ENCODE measurements at regions not wholly inside any gene's neighbourhood (a gene's known extent, or its start where the extent isn't known, plus 50 kb on each side); places are given as distances from the start of the nearest gene placed in this dataset.

GRCh38 chr1:101652484-101652883 lies 344.2 kb downstream of the OLFM3 start:
- DNase-seq = no peak
- peaks cover 38% of the 10 kb centered on the region for H3K9me3 ChIP-seq (replicated peaks)
- intact Hi-C loops (cut with micrococcal nuclease) = no loop called here
- no peaks in the 10 kb centered on the region for H3K4me1 ChIP-seq
- H3K36me3 ChIP-seq = no peaks in the 10 kb centered on the region
- TF ChIP-seq CTCF (IDR thresholded peaks at IDR 0.05; ENCODE audit: borderline replicate concordance) = no peak
- no peak overlapping the region for H3K4me3 ChIP-seq
- no peak overlapping the region for H3K27ac ChIP-seq (replicated peaks)
- H3K27me3 ChIP-seq (ENCODE audit: low read depth) = no peaks in the 10 kb centered on the region

- no peaks in the 10 kb centered on the region for H3K36me3 ChIP-seq
- no peak overlapping the region for H3K4me3 ChIP-seq
Observed at GRCh38 chr1:101653482-101653946, 343.2 kb downstream of the OLFM3 start.

GRCh38 chr1:101664726-101665125 lies 332.0 kb downstream of the OLFM3 start:
- no peak for TF ChIP-seq CTCF (IDR thresholded peaks at IDR 0.05; ENCODE audit: borderline replicate concordance)
- DNase-seq = no peak

More at GRCh38 chr1:101653482-101653946, 343.2 kb downstream of the OLFM3 start:
- Histone ChIP-seq H3K4me1 (no peaks in the 10 kb centered on the region), H3K9me3 (replicated peaks) (peaks cover 38% of the 10 kb centered on the region), H3K27ac (replicated peaks) (no peak overlapping the region), H3K27me3 (ENCODE audit: low read depth) (no peaks in the 10 kb centered on the region)
- DNase-seq = no peak
- intact Hi-C loops (cut with micrococcal nuclease) = no loop called here
- peak; percentile 33 for TF ChIP-seq CTCF (IDR thresholded peaks at IDR 0.05; ENCODE audit: borderline replicate concordance)

GRCh38 chr1:101667761-101668160 lies 329.0 kb downstream of the OLFM3 start:
- no peak overlapping the region for H3K27ac ChIP-seq (replicated peaks)
- intact Hi-C loops (cut with micrococcal nuclease) = no loop called here
- H3K9me3 ChIP-seq (replicated peaks) = peaks cover 18% of the 10 kb centered on the region
- H3K4me3 ChIP-seq = no peak overlapping the region
- no peaks in the 10 kb centered on the region for H3K36me3 ChIP-seq
- no peak for TF ChIP-seq CTCF (IDR thresholded peaks at IDR 0.05; ENCODE audit: borderline replicate concordance)
- no peaks in the 10 kb centered on the region for H3K27me3 ChIP-seq (ENCODE audit: low read depth)
- DNase-seq = no peak
- no peaks in the 10 kb centered on the region for H3K4me1 ChIP-seq

More at GRCh38 chr1:101664726-101665125, 332.0 kb downstream of the OLFM3 start:
- no peaks in the 10 kb centered on the region for H3K36me3 ChIP-seq
- peaks cover 42% of the 10 kb centered on the region for H3K9me3 ChIP-seq (replicated peaks)
- no peak overlapping the region for H3K27ac ChIP-seq (replicated peaks)
- no peaks in the 10 kb centered on the region for H3K27me3 ChIP-seq (ENCODE audit: low read depth)
- intact Hi-C loops (cut with micrococcal nuclease) = no loop called here
- H3K4me1 ChIP-seq = no peaks in the 10 kb centered on the region
- no peak overlapping the region for H3K4me3 ChIP-seq

- H3K27me3 ChIP-seq (ENCODE audit: low read depth) = no peaks in the 10 kb centered on the region
- no peak for TF ChIP-seq CTCF (IDR thresholded peaks at IDR 0.05; ENCODE audit: borderline replicate concordance)
- no peak overlapping the region for H3K4me3 ChIP-seq
Observed at GRCh38 chr1:101683136-101683535, 313.6 kb downstream of the OLFM3 start.

More at GRCh38 chr1:101683136-101683535, 313.6 kb downstream of the OLFM3 start:
- no peak for DNase-seq
- Histone ChIP-seq H3K27ac (replicated peaks) (no peak overlapping the region), H3K36me3 (no peaks in the 10 kb centered on the region), H3K4me1 (peaks cover 11% of the 10 kb centered on the region), H3K9me3 (replicated peaks) (no peaks in the 10 kb centered on the region)
- intact Hi-C loops (cut with micrococcal nuclease) = no loop called here
